ENCODE measurements at regions not wholly inside any gene's neighbourhood (a gene's known extent, or its start where the extent isn't known, plus 50 kb on each side); places are given as distances from the start of the nearest gene placed in this dataset.

DNA sequence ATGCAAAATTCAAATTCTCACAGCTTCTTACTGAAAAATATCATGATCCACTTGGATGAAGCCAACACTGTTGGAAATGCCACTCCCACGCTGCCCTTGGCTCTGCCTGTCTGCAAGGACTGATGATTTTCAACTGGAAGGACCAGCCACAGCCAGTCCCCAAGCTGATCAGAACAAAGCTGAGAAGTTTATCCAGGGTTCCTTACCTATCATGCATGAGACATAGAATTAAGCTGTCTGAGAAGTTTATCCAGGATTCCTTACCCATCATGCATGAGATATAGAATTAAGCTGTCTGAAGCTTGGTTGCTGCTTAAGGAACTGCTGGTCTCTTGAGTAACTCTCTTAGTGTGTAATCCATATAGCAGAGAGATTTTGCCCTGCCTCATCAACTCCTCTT is 159.8 kb upstream of the TMEM260 start:
- no peaks in the 10 kb centered on the region for H3K27me3 ChIP-seq
- H3K27ac ChIP-seq = no peak overlapping the region
- intact Hi-C loops (cut with DNase I; ENCODE audit: low total_unique reads) = loop anchor here (5.0 kb wide), 1 partner anchor 712 kb away; no protein-coding TSS in a partner anchor
- DNase-seq = no peak
- H3K9me3 ChIP-seq = no peaks in the 10 kb centered on the region
- H3K4me3 ChIP-seq = no peak overlapping the region
- H3K4me1 ChIP-seq = peaks cover 0 to 14% (median 6%) of the 10 kb centered on the region in 4 donors
- H3K36me3 ChIP-seq = no peaks in the 10 kb centered on the region
- TF ChIP-seq, protein P1, sequence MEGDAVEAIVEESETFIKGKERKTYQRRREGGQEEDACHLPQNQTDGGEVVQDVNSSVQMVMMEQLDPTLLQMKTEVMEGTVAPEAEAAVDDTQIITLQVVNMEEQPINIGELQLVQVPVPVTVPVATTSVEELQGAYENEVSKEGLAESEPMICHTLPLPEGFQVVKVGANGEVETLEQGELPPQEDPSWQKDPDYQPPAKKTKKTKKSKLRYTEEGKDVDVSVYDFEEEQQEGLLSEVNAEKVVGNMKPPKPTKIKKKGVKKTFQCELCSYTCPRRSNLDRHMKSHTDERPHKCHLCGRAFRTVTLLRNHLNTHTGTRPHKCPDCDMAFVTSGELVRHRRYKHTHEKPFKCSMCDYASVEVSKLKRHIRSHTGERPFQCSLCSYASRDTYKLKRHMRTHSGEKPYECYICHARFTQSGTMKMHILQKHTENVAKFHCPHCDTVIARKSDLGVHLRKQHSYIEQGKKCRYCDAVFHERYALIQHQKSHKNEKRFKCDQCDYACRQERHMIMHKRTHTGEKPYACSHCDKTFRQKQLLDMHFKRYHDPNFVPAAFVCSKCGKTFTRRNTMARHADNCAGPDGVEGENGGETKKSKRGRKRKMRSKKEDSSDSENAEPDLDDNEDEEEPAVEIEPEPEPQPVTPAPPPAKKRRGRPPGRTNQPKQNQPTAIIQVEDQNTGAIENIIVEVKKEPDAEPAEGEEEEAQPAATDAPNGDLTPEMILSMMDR (IDR thresholded peaks at IDR 0.05) = no peak

DNA sequence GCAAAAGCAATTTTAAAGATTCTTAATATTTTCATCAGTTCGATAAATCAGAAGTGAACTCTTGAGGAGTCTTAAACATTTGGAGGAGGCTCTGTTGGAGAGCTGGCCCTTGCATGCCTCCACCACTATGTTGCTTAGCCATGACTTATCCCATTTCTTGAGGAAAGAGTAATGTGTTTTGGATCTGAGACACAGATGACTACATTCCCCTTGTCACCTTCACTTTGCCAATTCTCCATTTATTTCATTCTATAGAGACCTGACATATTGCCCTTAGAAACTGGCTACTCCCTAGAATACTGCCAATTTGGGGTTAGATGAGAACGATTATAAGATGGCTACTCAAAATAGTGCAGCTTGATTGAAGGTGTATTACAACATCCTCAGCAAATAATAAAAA is 157.4 kb upstream of the TMEM260 start:
- TF ChIP-seq, protein P1 (IDR thresholded peaks at IDR 0.05) = no peak
- intact Hi-C loops (cut with DNase I; ENCODE audit: low total_unique reads) = loop anchor here (5.0 kb wide), 1 partner anchor 715 kb away; no protein-coding TSS in a partner anchor
- Histone ChIP-seq H3K27me3 (no peaks in the 10 kb centered on the region), H3K36me3 (no peaks in the 10 kb centered on the region), H3K27ac (no peak overlapping the region), H3K4me3 (no peak overlapping the region), H3K9me3 (no peaks in the 10 kb centered on the region), H3K4me1 (peaks cover 0 to 14% (median 6%) of the 10 kb centered on the region in 4 donors)
- DNase-seq = no peak

DNA sequence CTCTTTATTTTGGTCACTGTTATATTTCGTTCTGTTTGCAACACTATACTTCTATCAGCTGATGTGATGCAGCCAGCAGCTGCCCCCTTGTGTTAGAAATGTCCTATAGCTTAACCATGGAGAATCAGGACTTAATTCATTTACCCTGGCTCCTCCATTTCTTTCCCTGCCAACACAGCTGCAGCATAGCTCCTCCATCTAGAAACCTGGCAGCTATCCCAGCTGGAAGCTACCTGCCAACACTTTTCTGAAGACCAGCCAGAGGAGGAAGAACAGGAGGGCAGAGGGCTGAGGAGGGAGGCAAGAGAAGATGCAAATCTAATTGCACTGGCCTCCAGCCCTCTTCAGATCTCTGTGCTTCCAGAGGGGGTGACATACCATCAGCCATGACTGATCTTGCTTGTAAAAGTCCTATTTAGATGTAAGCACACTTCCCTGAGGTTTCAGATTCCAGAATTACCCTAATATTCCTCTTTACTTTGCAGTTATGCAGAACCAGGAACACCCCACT is 156.8 kb upstream of the TMEM260 start:
- Histone ChIP-seq H3K27me3 (no peaks in the 10 kb centered on the region), H3K4me1 (peaks cover 0 to 14% (median 6%) of the 10 kb centered on the region in 4 donors), H3K27ac (no peak overlapping the region), H3K4me3 (no peak overlapping the region), H3K9me3 (no peaks in the 10 kb centered on the region), H3K36me3 (no peaks in the 10 kb centered on the region)
- TF ChIP-seq, protein P1 (IDR thresholded peaks at IDR 0.05) = peak; percentile 84 to 88
- DNase-seq = peak; percentile 66 to 74
- intact Hi-C loops (cut with DNase I; ENCODE audit: low total_unique reads) = loop anchor here (5.0 kb wide), 1 partner anchor 715 kb away; no protein-coding TSS in a partner anchor

DNA sequence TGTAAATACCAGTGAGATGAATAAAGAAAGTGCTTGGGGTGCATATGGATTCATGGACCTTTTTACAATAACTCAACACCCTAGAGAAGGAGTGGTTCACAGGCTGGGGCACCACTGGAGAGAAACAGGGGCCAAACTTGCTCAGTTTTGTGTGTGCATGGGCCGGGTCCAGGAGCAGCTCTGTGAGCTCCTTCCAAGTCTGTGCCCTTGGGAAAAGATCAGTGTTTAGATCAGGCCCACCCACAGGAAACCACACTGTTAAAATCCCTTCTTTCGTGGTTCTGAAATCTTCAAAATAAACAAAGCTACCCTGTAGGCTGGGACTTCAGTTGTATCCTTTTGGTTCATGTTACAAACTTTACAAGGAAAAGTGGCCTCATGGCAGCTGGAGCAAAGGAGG is 156.1 kb upstream of the TMEM260 start:
- DNase-seq = no peak
- H3K27ac ChIP-seq = no peak overlapping the region
- intact Hi-C loops (cut with DNase I; ENCODE audit: low total_unique reads) = loop anchor here (5.0 kb wide), 1 partner anchor 716 kb away; no protein-coding TSS in a partner anchor
- no peak overlapping the region for H3K4me3 ChIP-seq
- no peaks in the 10 kb centered on the region for H3K9me3 ChIP-seq
- H3K27me3 ChIP-seq = no peaks in the 10 kb centered on the region
- TF ChIP-seq, protein P1 (IDR thresholded peaks at IDR 0.05) = no peak
- H3K36me3 ChIP-seq = no peaks in the 10 kb centered on the region
- H3K4me1 ChIP-seq = peaks cover 0 to 14% (median 6%) of the 10 kb centered on the region in 4 donors

DNA sequence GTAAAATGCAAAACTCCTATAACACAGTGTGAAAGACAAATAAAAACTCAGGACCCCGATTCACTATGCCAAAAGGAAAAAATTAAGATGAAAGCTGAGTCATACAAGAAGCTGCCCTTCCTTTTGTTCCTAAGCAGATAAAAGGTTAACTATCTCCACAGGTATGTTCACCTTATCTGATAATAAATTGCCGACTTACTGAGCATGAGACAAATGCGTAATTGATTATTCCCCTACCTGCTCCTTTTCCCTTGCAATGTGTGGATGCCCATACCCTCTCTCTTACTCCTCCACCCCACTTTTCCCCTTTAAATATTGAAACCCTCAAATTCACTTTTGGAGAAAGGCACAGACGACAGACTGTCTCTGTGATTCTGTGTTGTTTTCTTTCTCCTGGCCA is 148.6 kb upstream of the TMEM260 start:
- Histone ChIP-seq H3K27ac (no peak overlapping the region), H3K4me1 (no peaks in the 10 kb centered on the region), H3K9me3 (no peaks in the 10 kb centered on the region), H3K4me3 (no peak overlapping the region), H3K36me3 (no peaks in the 10 kb centered on the region), H3K27me3 (no peaks in the 10 kb centered on the region)
- intact Hi-C loops (cut with DNase I; ENCODE audit: low total_unique reads) = no loop called here
- no peak for DNase-seq
- TF ChIP-seq, protein P1 (IDR thresholded peaks at IDR 0.05) = no peak
